ENCODE measurements at regions not wholly inside any gene's neighbourhood (a gene's known extent, or its start where the extent isn't known, plus 50 kb on each side); places are given as distances from the start of the nearest gene placed in this dataset.

- H4K20me1 ChIP-seq (ENCODE audit: low read depth, low read length) = no peaks in the 10 kb centered on the region
- no peaks in the 10 kb centered on the region for H3K9me3 ChIP-seq (ENCODE audit: insufficient read depth, low read length)
- no peak overlapping the region for H3K27ac ChIP-seq (ENCODE audit: low read depth, low read length)
- H3K9me2 ChIP-seq (replicated peaks; ENCODE audit: insufficient read depth, low read length) = no peaks in the 10 kb centered on the region
- TF ChIP-seq EZH2phosphoT487 (conservative IDR thresholded peaks at IDR 0.05; ENCODE audit: low read length) = no peak
- no peak for TF ChIP-seq CTCF (IDR thresholded peaks at IDR 0.05; ENCODE audit: insufficient read depth, low read length, poor library complexity, severe bottlenecking)
- no peak overlapping the region for H3K9ac ChIP-seq (ENCODE audit: low read length)
- no peaks in the 10 kb centered on the region for H3K79me2 ChIP-seq (ENCODE audit: insufficient read depth, low read length)
- H3F3A ChIP-seq (ENCODE audit: insufficient read depth) = no peaks in the 10 kb centered on the region
- H3K4me2 ChIP-seq (ENCODE audit: low read depth, low read length, poor library complexity, severe bottlenecking) = no peak overlapping the region
- H3K36me3 ChIP-seq (ENCODE audit: low read length) = no peaks in the 10 kb centered on the region
- H3K27me3 ChIP-seq (ENCODE audit: low read length) = no peaks in the 10 kb centered on the region
- H3K4me3 ChIP-seq (ENCODE audit: insufficient read depth, low read length, poor library complexity, severe bottlenecking) = no peak overlapping the region
- no peak overlapping the region for H2AFZ ChIP-seq (ENCODE audit: low read depth, low read length, severe bottlenecking)
Measured at GRCh38 chr5:113804943-113805342, 291.4 kb downstream of the YTHDC2 start.

GRCh38 chr5:113806250-113806649 lies 292.8 kb downstream of the YTHDC2 start:
- Histone ChIP-seq H3K9me3 (ENCODE audit: insufficient read depth, low read length) (no peaks in the 10 kb centered on the region), H3K27ac (ENCODE audit: low read depth, low read length) (no peak overlapping the region), H3K27me3 (ENCODE audit: low read length) (no peaks in the 10 kb centered on the region), H3K4me3 (ENCODE audit: insufficient read depth, low read length, poor library complexity, severe bottlenecking) (no peak overlapping the region), H3F3A (ENCODE audit: insufficient read depth) (no peaks in the 10 kb centered on the region), H3K9ac (ENCODE audit: low read length) (no peak overlapping the region), H3K9me2 (replicated peaks; ENCODE audit: insufficient read depth, low read length) (no peaks in the 10 kb centered on the region), H2AFZ (ENCODE audit: low read depth, low read length, severe bottlenecking) (no peak overlapping the region), H3K36me3 (ENCODE audit: low read length) (no peaks in the 10 kb centered on the region), H3K4me2 (ENCODE audit: low read depth, low read length, poor library complexity, severe bottlenecking) (no peak overlapping the region), H3K79me2 (ENCODE audit: insufficient read depth, low read length) (no peaks in the 10 kb centered on the region), H4K20me1 (ENCODE audit: low read depth, low read length) (no peaks in the 10 kb centered on the region)
- TF ChIP-seq EZH2phosphoT487 (conservative IDR thresholded peaks at IDR 0.05; ENCODE audit: low read length) (no peak), CTCF (IDR thresholded peaks at IDR 0.05; ENCODE audit: insufficient read depth, low read length, poor library complexity, severe bottlenecking) (no peak)

GRCh38 chr5:113806904-113807303 lies 293.4 kb downstream of the YTHDC2 start:
- no peaks in the 10 kb centered on the region for H3K79me2 ChIP-seq (ENCODE audit: insufficient read depth, low read length)
- no peak overlapping the region for H3K27ac ChIP-seq (ENCODE audit: low read depth, low read length)
- no peaks in the 10 kb centered on the region for H3F3A ChIP-seq (ENCODE audit: insufficient read depth)
- no peak overlapping the region for H3K4me2 ChIP-seq (ENCODE audit: low read depth, low read length, poor library complexity, severe bottlenecking)
- no peak overlapping the region for H2AFZ ChIP-seq (ENCODE audit: low read depth, low read length, severe bottlenecking)
- no peaks in the 10 kb centered on the region for H3K9me3 ChIP-seq (ENCODE audit: insufficient read depth, low read length)
- H3K4me3 ChIP-seq (ENCODE audit: insufficient read depth, low read length, poor library complexity, severe bottlenecking) = no peak overlapping the region
- TF ChIP-seq CTCF (IDR thresholded peaks at IDR 0.05; ENCODE audit: insufficient read depth, low read length, poor library complexity, severe bottlenecking) (no peak), EZH2phosphoT487 (conservative IDR thresholded peaks at IDR 0.05; ENCODE audit: low read length) (no peak)
- H3K27me3 ChIP-seq (ENCODE audit: low read length) = no peaks in the 10 kb centered on the region
- H4K20me1 ChIP-seq (ENCODE audit: low read depth, low read length) = no peaks in the 10 kb centered on the region
- H3K9ac ChIP-seq (ENCODE audit: low read length) = no peak overlapping the region
- no peaks in the 10 kb centered on the region for H3K36me3 ChIP-seq (ENCODE audit: low read length)
- no peaks in the 10 kb centered on the region for H3K9me2 ChIP-seq (replicated peaks; ENCODE audit: insufficient read depth, low read length)

Measured in SU-DHL-6 (cell line).